HepG2 (cell line): ENCODE measurements at regions not wholly inside any gene's neighbourhood (a gene's known extent, or its start where the extent isn't known, plus 50 kb on each side); places are given as distances from the start of the nearest gene placed in this dataset.

Experiments
- EP300 ChIP-seq, 3 experiments: sonication (generic) in 1 of 3; formaldehyde crosslinking in 1 of 3; IDR thresholded peaks; 2 replicates each; pipeline versions ENCODE4 v1.5.1 to v1.6.1; 2011 to 2020; ENCODE audit warnings: low read depth in 2 of 3, low read length in 2 of 3, borderline replicate concordance in 1 of 3, improper control_type of control experiment in 1 of 3, mild to moderate bottlenecking in 1 of 3, missing genetic modification reagents in 1 of 3, moderate library complexity in 1 of 3
- ETV5 ChIP-seq: IDR thresholded peaks from 2 replicates; pipeline ENCODE4 v1.6.1; 2018; ENCODE audit warnings: missing biosample characterization, missing genetic modification reagents, inconsistent platforms, borderline replicate concordance
- GTF3A ChIP-seq: sonication (generic); formaldehyde crosslinking; conservative IDR thresholded peaks from 2 replicates; pipeline ENCODE4 v1.4.0; 2020; ENCODE audit warnings: mild to moderate bottlenecking, missing genetic modification reagents
- HOXA3 ChIP-seq: sonication (generic); formaldehyde crosslinking; IDR thresholded peaks from 2 replicates; pipeline ENCODE4 v1.5.0; 2020; ENCODE audit warnings: missing genetic modification reagents
- ISL2 ChIP-seq: sonication (generic); formaldehyde crosslinking; IDR thresholded peaks from 2 replicates; pipeline ENCODE4 v1.5.0; 2020; ENCODE audit warnings: missing genetic modification reagents
- JUNB ChIP-seq: sonication (generic); formaldehyde crosslinking; IDR thresholded peaks from 2 replicates; pipeline ENCODE4 v1.8.0; 2022; ENCODE audit warnings: missing genetic modification reagents, mild to moderate bottlenecking, borderline replicate concordance
- MXI1 ChIP-seq: IDR thresholded peaks from 3 replicates; pipeline ENCODE4 v1.6.1; 2012; ENCODE audit warnings: low read depth, low read length, inconsistent platforms, borderline replicate concordance
- POGZ ChIP-seq: sonication (generic); formaldehyde crosslinking; IDR thresholded peaks from 2 replicates; pipeline ENCODE4 v1.4.0; 2020; ENCODE audit warnings: mild to moderate bottlenecking, missing genetic modification reagents
- RFXAP ChIP-seq: sonication (generic); formaldehyde crosslinking; IDR thresholded peaks from 2 replicates; pipeline ENCODE4 v1.4.0; 2020; ENCODE audit warnings: missing genetic modification reagents, borderline replicate concordance
- SOX13 ChIP-seq, 3 experiments: fragments of 450-650 bp in 1 of 3; sonication (generic) in 1 of 3; formaldehyde crosslinking in 1 of 3; IDR thresholded peaks in 2 of 3; conservative IDR thresholded peaks in 1 of 3; 2 replicates each; pipeline versions ENCODE4 v1.5.0 to v1.6.1; 2016 to 2020; ENCODE audit warnings: antibody characterized with exemption in 1 of 3, mild to moderate bottlenecking in 1 of 3, missing compliant biosample characterization in 1 of 3, missing genetic modification reagents in 1 of 3, moderate library complexity in 1 of 3
- YY1 ChIP-seq: IDR thresholded peaks from 2 replicates; pipeline ENCODE4 v1.6.1; 2011; ENCODE audit warnings: low read length, low read depth, moderate library complexity, mild to moderate bottlenecking; ENCODE audit not compliant: insufficient read depth, insufficient replicate concordance
- ZNF547 ChIP-seq: sonication (generic); formaldehyde crosslinking; IDR thresholded peaks from 2 replicates; pipeline ENCODE4 v1.5.1; 2020; ENCODE audit warnings: mild to moderate bottlenecking, missing genetic modification reagents
- ZNF605 ChIP-seq: sonication (generic); formaldehyde crosslinking; IDR thresholded peaks from 2 replicates; pipeline ENCODE4 v1.8.0; 2022; ENCODE audit warnings: mild to moderate bottlenecking, missing genetic modification reagents
- ZNF737 ChIP-seq: sonication (generic); formaldehyde crosslinking; IDR thresholded peaks from 2 replicates; pipeline ENCODE4 v1.5.0; 2020; ENCODE audit warnings: missing genetic modification reagents, mild to moderate bottlenecking, borderline replicate concordance
- ZNF775 ChIP-seq: sonication (generic); formaldehyde crosslinking; IDR thresholded peaks from 2 replicates; pipeline ENCODE4 v1.4.0; 2020; ENCODE audit warnings: missing genetic modification reagents, mild to moderate bottlenecking, moderate library complexity, borderline replicate concordance
- TF ChIP-seq, protein P1 (sequence below): sonication (generic); formaldehyde crosslinking; conservative IDR thresholded peaks from 2 replicates; pipeline ENCODE4 v1.5.0; 2020; ENCODE audit warnings: missing genetic modification reagents
- TF ChIP-seq, protein P2 (sequence below): sonication (generic); formaldehyde crosslinking; IDR thresholded peaks from 2 replicates; pipeline ENCODE4 v1.5.1; 2020; ENCODE audit warnings: mild to moderate bottlenecking, moderate library complexity, missing genetic modification reagents
- TF ChIP-seq, protein P3 (sequence below): sonication (generic); formaldehyde crosslinking; IDR thresholded peaks from 2 replicates; pipeline ENCODE4 v1.4.0; 2020; ENCODE audit warnings: mild to moderate bottlenecking, missing genetic modification reagents
- TF ChIP-seq, protein P4 (sequence below): sonication (generic); formaldehyde crosslinking; conservative IDR thresholded peaks from 2 replicates; pipeline ENCODE4 v1.4.0; 2020; ENCODE audit warnings: mild to moderate bottlenecking, missing genetic modification reagents, moderate library complexity

DNA sequence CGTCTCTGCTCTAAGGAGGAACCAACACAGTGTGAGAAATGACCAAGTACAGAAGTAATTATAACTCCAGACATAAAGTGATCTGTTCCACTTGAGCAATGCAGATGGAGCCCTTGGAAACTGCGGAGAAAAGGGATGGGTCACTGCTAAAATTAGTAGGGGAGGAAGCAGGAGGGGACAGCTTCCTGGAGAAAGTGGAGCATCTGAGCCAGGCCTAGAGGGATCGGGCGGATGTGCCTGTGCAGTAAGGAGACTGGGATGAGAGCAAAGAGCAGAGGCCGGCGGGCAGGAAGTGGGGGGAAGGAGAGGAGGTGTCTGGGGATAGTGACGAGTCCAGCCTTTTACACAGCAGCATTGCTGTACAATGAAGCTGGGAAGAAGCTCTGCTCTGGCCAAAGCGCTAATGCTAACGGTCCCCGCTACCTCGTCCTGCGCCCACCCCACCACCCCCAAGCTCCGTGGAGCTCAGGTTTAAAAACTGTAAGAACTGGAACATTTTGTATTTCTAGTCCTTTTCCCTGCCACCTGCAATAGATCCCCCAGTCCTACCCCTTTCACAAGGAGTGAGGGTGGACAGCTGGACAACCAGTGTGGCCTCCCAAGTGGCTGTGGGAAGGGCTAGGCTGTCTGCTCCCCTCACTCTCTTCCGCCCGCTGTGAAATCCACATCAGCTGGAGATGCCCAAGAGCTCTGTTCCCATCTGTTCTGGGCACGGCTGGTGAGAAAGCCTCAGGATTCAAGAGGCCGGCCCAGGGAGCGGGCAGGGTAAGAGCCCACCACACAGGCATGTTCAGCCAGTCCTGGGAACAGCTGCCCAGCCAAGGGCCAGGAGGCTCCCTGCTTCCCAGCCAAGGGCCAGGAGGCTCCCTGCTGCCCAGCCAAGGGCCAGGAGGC, 53.0 kb upstream of the HES1 start (continued):
- TF ChIP-seq MXI1 (no peak), ISL2 (no peak), POGZ (CRISPR knock-in tag) (no peak), RFXAP (CRISPR knock-in tag) (no peak), ZNF605 (CRISPR knock-in tag) (no peak), YY1 (no peak), JUNB (CRISPR knock-in tag) (no peak), ETV5 (CRISPR knock-in tag) (peak; percentile 91), SOX13 (IDR thresholded peaks at IDR 0.05) (no peak), SOX13 (CRISPR knock-in tag; conservative IDR thresholded peaks at IDR 0.05 in 1 of 2, IDR thresholded peaks at IDR 0.05 in 1 of 2) (0 out of 4 replicates have a peak, but pooled peaks of 1 of the 2 experiments have one; percentile 11), ZNF737 (CRISPR knock-in tag) (no peak), HOXA3 (CRISPR knock-in tag) (no peak), ZNF547 (CRISPR knock-in tag) (no peak), EP300 (IDR thresholded peaks at IDR 0.05; ENCODE audit: low read depth in 2 of 2, low read length in 2 of 2) (no peak), EP300 (CRISPR knock-in tag; IDR thresholded peaks at IDR 0.05; ENCODE audit: borderline replicate concordance) (0 out of 2 replicates have a peak, but pooled peaks have one; percentile 6), GTF3A (CRISPR knock-in tag) (no peak), ZNF775 (no peak)
- TF ChIP-seq, protein P1, sequence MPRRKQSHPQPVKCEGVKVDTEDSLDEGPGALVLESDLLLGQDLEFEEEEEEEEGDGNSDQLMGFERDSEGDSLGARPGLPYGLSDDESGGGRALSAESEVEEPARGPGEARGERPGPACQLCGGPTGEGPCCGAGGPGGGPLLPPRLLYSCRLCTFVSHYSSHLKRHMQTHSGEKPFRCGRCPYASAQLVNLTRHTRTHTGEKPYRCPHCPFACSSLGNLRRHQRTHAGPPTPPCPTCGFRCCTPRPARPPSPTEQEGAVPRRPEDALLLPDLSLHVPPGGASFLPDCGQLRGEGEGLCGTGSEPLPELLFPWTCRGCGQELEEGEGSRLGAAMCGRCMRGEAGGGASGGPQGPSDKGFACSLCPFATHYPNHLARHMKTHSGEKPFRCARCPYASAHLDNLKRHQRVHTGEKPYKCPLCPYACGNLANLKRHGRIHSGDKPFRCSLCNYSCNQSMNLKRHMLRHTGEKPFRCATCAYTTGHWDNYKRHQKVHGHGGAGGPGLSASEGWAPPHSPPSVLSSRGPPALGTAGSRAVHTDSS (CRISPR knock-in tag): no peak
- TF ChIP-seq, protein P2, sequence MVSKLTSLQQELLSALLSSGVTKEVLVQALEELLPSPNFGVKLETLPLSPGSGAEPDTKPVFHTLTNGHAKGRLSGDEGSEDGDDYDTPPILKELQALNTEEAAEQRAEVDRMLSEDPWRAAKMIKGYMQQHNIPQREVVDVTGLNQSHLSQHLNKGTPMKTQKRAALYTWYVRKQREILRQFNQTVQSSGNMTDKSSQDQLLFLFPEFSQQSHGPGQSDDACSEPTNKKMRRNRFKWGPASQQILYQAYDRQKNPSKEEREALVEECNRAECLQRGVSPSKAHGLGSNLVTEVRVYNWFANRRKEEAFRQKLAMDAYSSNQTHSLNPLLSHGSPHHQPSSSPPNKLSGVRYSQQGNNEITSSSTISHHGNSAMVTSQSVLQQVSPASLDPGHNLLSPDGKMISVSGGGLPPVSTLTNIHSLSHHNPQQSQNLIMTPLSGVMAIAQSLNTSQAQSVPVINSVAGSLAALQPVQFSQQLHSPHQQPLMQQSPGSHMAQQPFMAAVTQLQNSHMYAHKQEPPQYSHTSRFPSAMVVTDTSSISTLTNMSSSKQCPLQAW (CRISPR knock-in tag): peak; percentile 36; the same call in 1 of the 2 replicates
- TF ChIP-seq, protein P3, sequence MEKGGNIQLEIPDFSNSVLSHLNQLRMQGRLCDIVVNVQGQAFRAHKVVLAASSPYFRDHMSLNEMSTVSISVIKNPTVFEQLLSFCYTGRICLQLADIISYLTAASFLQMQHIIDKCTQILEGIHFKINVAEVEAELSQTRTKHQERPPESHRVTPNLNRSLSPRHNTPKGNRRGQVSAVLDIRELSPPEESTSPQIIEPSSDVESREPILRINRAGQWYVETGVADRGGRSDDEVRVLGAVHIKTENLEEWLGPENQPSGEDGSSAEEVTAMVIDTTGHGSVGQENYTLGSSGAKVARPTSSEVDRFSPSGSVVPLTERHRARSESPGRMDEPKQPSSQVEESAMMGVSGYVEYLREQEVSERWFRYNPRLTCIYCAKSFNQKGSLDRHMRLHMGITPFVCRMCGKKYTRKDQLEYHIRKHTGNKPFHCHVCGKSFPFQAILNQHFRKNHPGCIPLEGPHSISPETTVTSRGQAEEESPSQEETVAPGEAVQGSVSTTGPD: no peak
- TF ChIP-seq, protein P4, sequence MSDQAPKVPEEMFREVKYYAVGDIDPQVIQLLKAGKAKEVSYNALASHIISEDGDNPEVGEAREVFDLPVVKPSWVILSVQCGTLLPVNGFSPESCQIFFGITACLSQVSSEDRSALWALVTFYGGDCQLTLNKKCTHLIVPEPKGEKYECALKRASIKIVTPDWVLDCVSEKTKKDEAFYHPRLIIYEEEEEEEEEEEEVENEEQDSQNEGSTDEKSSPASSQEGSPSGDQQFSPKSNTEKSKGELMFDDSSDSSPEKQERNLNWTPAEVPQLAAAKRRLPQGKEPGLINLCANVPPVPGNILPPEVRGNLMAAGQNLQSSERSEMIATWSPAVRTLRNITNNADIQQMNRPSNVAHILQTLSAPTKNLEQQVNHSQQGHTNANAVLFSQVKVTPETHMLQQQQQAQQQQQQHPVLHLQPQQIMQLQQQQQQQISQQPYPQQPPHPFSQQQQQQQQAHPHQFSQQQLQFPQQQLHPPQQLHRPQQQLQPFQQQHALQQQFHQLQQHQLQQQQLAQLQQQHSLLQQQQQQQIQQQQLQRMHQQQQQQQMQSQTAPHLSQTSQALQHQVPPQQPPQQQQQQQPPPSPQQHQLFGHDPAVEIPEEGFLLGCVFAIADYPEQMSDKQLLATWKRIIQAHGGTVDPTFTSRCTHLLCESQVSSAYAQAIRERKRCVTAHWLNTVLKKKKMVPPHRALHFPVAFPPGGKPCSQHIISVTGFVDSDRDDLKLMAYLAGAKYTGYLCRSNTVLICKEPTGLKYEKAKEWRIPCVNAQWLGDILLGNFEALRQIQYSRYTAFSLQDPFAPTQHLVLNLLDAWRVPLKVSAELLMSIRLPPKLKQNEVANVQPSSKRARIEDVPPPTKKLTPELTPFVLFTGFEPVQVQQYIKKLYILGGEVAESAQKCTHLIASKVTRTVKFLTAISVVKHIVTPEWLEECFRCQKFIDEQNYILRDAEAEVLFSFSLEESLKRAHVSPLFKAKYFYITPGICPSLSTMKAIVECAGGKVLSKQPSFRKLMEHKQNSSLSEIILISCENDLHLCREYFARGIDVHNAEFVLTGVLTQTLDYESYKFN: peak; percentile 52; the same call in 1 of the 2 replicates
